Panc1 (cell line): ENCODE measurements at regions not wholly inside any gene's neighbourhood (a gene's known extent, or its start where the extent isn't known, plus 50 kb on each side); places are given as distances from the start of the nearest gene placed in this dataset.
"Not testable (repeated sequence)": the region's sequence is repeated elsewhere in the genome, so short reads cannot be mapped to it uniquely, and the experiment has no call there.

Source experiments
- ATAC-seq: fragments of 200-7000 bp; cut with Tn5 transposase; 2 replicates; pipeline ENCODE4 v1.9.1; 2020; ENCODE audit warnings: mild to moderate bottlenecking, moderate library complexity
- BruUV-seq: library from RNA; stranded (reverse); fragments of 400-500 nt; replicated peaks from 2 replicates; lab custom pipeline; 2021; lab: Mats Ljungman, UMichigan
- CTCF ChIA-PET: fragments of 300-600 bp; sonication (Branson Sonifier 250); formaldehyde crosslinking; loops from one replicate; lab custom pipeline; 2022; ENCODE audit warnings: antibody characterized with exemption; lab: Charles Lee
- POLR2A ChIA-PET: fragments of 300-600 bp; sonication (Branson Sonifier 250); formaldehyde crosslinking; loops from one replicate; lab custom pipeline; 2022; ENCODE audit warnings: antibody characterized with exemption; lab: Charles Lee
- DNase-seq: peaks from one replicate; pipeline ENCODE4 v3.0.0-alpha.2; 2010; ENCODE audit warnings: low read depth, low spot score
- H3K27ac ChIP-seq: 2 replicates; pipeline ENCODE4 v1.5.1; 2011; ENCODE audit warnings: mild to moderate bottlenecking, low read length, inconsistent platforms
- H3K27me3 ChIP-seq: fragments of 200-500 bp; sonication (Bioruptor generic); 2 replicates; pipeline ENCODE4 v1.6.0; 2014; ENCODE audit warnings: low read length, inconsistent platforms; ENCODE audit not compliant: control insufficient read depth, insufficient read depth
- H3K36me3 ChIP-seq: fragments of 200-500 bp; sonication (Bioruptor generic); 2 replicates; pipeline ENCODE4 v1.5.1; 2014; ENCODE audit warnings: inconsistent platforms, mild to moderate bottlenecking, low read length, moderate library complexity; ENCODE audit not compliant: control insufficient read depth, insufficient read depth
- H3K4me1 ChIP-seq: 2 replicates; pipeline ENCODE4 v1.5.1; 2011; ENCODE audit warnings: inconsistent platforms, mild to moderate bottlenecking, low read length, moderate library complexity; ENCODE audit not compliant: control insufficient read depth, insufficient read depth
- H3K4me3 ChIP-seq, 2 experiments: 2 replicates each; pipeline ENCODE4 v1.5.1; 2011 to 2012; ENCODE audit warnings: low read depth in 2 of 2, low read length in 2 of 2, mild to moderate bottlenecking in 2 of 2, inconsistent platforms in 1 of 2, moderate library complexity in 1 of 2
- H3K9me3 ChIP-seq: fragments of 200-500 bp; sonication (Bioruptor generic); 2 replicates; pipeline ENCODE4 v1.5.1; 2014; ENCODE audit warnings: low read depth, mild to moderate bottlenecking, inconsistent platforms, low read length, moderate library complexity; ENCODE audit not compliant: control insufficient read depth, insufficient read depth
- POLR2AphosphoS5 ChIP-seq: IDR thresholded peaks from 2 replicates; pipeline ENCODE4 v1.6.1; 2012; ENCODE audit warnings: mild to moderate bottlenecking, low read depth, low read length, moderate library complexity
- SIN3A ChIP-seq: IDR thresholded peaks from 2 replicates; pipeline ENCODE4 v1.6.1; 2012; ENCODE audit warnings: low read depth, mild to moderate bottlenecking, low read length, moderate library complexity, borderline replicate concordance; ENCODE audit not compliant: insufficient read depth
- TCF7L2 ChIP-seq: IDR thresholded peaks from 2 replicates; pipeline ENCODE4 v1.6.1; 2011; ENCODE audit warnings: mild to moderate bottlenecking, low read depth, low read length, inconsistent platforms
- in situ Hi-C: cut with HindIII; loops from 2 replicates; pipeline ENCODE4 v1.10.0; 2016; ENCODE audit warnings: low sequenced_read_pairs, low pct_unique_long_range_greater_than_20kb
- intact Hi-C: fragments of 100-400 bp; cut with micrococcal nuclease; formaldehyde crosslinking; loops from one replicate; pipeline ENCODE4 v1.10.0; 2022; ENCODE audit not compliant: unreplicated experiment
- TF ChIP-seq, protein P1 (sequence below), 2 experiments: IDR thresholded peaks; 2 replicates each; pipeline ENCODE4 v1.6.1; 2011 to 2012; ENCODE audit warnings: low read depth in 2 of 2, control low read depth in 1 of 2, low read length in 1 of 2, mild to moderate bottlenecking in 1 of 2, moderate library complexity in 1 of 2; ENCODE audit not compliant: insufficient read depth in 1 of 2
- TF ChIP-seq, protein P2 (sequence below): fragments of 450-650 bp; IDR thresholded peaks from 2 replicates; pipeline ENCODE4 v1.5.1; 2017; ENCODE audit warnings: mild to moderate bottlenecking

DNA sequence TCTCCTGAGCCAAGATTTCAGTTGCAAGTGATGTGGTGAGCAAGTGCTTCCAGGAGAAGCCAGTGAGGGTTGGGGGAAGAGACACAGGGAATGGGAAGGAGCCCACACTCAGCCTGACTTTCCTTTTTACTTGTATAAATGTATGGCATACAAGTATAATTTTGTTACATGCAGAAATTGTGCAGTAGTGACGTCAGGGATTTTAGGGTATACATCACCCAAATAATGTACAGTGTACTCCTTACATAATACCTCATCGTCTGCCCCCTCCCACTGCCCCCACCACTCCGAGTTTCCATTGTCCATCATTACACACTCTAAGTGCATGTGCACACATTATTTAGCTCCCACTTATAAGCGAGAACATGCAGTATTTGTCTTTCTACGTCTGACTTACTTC lies 68.7 kb upstream of the GBA3 start:
- in situ Hi-C loops, BruUV-seq, H3K36me3 ChIP-seq, H3K4me1 ChIP-seq, H3K4me3 ChIP-seq, POLR2A ChIA-PET, DNase-seq, intact Hi-C loops, ATAC-seq, H3K27ac ChIP-seq, H3K9me3 ChIP-seq, CTCF ChIA-PET, H3K27me3 ChIP-seq: not testable (repeated sequence)

DNA sequence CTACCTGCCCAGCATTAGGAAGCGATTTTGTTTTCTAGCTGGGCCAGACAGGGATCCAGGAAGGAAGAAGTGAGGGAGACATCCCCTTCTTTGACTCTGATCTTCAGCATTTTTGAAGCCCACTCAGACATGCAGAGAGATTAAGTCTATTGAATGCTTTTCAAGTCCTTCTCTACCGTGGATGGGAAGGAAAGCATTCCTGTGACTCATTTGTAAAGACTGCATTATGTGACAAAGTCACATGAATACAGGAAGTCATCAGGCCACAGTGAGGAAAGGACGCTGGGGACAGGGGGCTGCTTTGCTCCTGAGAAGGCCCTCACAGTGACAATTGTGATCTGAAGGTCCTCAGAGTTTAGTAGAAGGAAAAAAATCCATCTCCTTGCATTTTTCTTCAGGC lies 67.4 kb upstream of the GBA3 start:
- no TSS peak for BruUV-seq
- CTCF ChIA-PET, result no interaction called here
- Histone ChIP-seq H3K36me3 (no peaks in the 10 kb centered on the region), H3K27me3 (no peaks in the 10 kb centered on the region), H3K27ac (no peak overlapping the region), H3K4me3 (no peak overlapping the region), H3K9me3 (no peaks in the 10 kb centered on the region), H3K4me1 (no peaks in the 10 kb centered on the region)
- in situ Hi-C loops (no loop called here), intact Hi-C loops (no loop called here)
- DNase-seq, result no peak
- POLR2A ChIA-PET, result no interaction called here
- TF ChIP-seq POLR2AphosphoS5, result no peak
- TF ChIP-seq, protein P1, sequence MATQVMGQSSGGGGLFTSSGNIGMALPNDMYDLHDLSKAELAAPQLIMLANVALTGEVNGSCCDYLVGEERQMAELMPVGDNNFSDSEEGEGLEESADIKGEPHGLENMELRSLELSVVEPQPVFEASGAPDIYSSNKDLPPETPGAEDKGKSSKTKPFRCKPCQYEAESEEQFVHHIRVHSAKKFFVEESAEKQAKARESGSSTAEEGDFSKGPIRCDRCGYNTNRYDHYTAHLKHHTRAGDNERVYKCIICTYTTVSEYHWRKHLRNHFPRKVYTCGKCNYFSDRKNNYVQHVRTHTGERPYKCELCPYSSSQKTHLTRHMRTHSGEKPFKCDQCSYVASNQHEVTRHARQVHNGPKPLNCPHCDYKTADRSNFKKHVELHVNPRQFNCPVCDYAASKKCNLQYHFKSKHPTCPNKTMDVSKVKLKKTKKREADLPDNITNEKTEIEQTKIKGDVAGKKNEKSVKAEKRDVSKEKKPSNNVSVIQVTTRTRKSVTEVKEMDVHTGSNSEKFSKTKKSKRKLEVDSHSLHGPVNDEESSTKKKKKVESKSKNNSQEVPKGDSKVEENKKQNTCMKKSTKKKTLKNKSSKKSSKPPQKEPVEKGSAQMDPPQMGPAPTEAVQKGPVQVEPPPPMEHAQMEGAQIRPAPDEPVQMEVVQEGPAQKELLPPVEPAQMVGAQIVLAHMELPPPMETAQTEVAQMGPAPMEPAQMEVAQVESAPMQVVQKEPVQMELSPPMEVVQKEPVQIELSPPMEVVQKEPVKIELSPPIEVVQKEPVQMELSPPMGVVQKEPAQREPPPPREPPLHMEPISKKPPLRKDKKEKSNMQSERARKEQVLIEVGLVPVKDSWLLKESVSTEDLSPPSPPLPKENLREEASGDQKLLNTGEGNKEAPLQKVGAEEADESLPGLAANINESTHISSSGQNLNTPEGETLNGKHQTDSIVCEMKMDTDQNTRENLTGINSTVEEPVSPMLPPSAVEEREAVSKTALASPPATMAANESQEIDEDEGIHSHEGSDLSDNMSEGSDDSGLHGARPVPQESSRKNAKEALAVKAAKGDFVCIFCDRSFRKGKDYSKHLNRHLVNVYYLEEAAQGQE (IDR thresholded peaks at IDR 0.05; ENCODE audit: insufficient read depth in 1 of 2, low read depth in 2 of 2, low read length in 1 of 2), result no peak
- TF ChIP-seq, protein P2, sequence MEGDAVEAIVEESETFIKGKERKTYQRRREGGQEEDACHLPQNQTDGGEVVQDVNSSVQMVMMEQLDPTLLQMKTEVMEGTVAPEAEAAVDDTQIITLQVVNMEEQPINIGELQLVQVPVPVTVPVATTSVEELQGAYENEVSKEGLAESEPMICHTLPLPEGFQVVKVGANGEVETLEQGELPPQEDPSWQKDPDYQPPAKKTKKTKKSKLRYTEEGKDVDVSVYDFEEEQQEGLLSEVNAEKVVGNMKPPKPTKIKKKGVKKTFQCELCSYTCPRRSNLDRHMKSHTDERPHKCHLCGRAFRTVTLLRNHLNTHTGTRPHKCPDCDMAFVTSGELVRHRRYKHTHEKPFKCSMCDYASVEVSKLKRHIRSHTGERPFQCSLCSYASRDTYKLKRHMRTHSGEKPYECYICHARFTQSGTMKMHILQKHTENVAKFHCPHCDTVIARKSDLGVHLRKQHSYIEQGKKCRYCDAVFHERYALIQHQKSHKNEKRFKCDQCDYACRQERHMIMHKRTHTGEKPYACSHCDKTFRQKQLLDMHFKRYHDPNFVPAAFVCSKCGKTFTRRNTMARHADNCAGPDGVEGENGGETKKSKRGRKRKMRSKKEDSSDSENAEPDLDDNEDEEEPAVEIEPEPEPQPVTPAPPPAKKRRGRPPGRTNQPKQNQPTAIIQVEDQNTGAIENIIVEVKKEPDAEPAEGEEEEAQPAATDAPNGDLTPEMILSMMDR, result no peak
- no peak for TF ChIP-seq SIN3A
- TF ChIP-seq TCF7L2, result no peak
- ATAC-seq, result no peak

DNA sequence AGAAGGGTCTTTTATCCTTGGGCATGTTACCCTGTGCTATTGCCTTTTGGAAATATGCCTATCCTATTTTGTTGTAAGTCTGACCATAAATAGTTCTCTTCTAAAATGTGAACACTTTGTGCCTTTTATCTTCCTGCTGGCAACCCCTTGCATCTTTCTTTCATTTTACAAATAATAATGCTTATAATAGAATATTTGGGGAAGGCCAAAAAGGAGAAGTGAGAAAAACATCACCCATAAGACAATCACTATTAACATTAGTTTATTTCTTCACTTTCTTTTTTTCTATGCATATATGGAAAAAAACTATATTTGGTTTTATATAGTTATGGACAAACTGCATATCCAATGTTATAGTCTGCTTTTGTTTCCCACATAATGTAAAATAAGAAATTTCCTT lies 64.9 kb upstream of the GBA3 start:
- intact Hi-C loops, ATAC-seq, H3K27me3 ChIP-seq, DNase-seq, CTCF ChIA-PET, H3K36me3 ChIP-seq, BruUV-seq, in situ Hi-C loops, H3K4me3 ChIP-seq, H3K27ac ChIP-seq, H3K4me1 ChIP-seq, POLR2A ChIA-PET, H3K9me3 ChIP-seq: not testable (repeated sequence)

DNA sequence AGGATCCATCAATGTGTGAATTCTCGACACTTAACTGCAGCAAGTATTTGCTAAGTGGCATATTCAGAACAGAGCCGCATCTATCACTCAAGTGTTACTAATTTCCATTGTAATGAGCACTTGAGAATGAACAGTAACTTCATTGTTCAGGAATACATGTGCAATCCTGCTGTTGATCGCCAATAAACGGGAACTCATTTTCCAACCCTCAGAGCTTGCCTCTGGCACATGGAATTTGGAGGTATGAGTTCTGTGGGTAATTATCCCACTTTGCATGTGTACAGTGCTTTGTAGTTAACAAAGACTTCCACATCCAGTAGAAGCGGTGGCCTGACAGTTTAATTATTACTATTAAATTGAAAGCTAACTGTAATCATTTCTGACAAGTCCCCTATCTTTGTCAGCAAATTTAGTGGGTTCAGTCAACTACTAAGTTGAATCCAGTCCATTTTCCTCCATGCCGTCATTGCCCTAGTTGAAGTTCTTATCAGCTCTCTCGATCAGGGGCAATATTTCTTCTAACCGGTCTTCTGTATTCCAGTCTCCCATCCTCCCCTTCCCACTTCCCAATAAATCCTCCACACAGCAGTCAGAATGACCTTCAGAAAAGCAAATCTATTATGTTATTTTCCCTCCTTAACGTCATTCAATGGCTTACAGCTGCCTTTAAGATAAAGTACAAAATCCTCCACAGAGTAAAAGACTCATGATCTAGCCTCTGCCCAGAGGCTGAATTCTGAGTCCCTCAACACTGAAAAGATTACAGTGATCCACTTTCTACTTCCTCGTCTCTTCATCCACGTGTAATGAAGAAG lies 62.4 kb upstream of the GBA3 start:
- H3K4me1 ChIP-seq, H3K9me3 ChIP-seq, H3K27ac ChIP-seq, H3K4me3 ChIP-seq, intact Hi-C loops, POLR2A ChIA-PET, CTCF ChIA-PET, in situ Hi-C loops, ATAC-seq, DNase-seq, H3K27me3 ChIP-seq, BruUV-seq, H3K36me3 ChIP-seq: not testable (repeated sequence)

DNA sequence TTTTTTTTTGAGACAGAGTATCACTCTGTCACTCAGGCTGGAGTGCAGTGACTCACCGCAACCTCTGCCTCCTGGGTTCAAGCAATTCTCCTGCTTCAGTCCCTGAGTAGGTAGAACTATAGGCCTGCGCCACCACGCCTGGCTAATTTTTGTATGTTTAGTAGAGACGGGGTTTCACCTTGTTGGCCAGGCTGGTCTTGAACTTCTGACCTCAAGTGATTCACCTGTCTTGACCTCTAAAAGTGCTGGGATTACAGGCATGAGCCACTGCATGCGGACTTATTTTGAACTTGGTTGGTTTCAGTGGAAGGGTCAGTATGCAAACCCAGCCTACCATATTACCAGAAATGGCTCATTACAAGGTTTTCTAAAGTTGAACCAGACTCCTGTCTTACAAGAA lies 61.6 kb upstream of the GBA3 start:
- CTCF ChIA-PET, H3K4me3 ChIP-seq, H3K36me3 ChIP-seq, H3K4me1 ChIP-seq, in situ Hi-C loops, H3K9me3 ChIP-seq, POLR2A ChIA-PET, H3K27ac ChIP-seq, H3K27me3 ChIP-seq, ATAC-seq, DNase-seq, BruUV-seq, intact Hi-C loops: not testable (repeated sequence)
